NT2/D1 (cell line): ENCODE measurements at regions not wholly inside any gene's neighbourhood (a gene's known extent, or its start where the extent isn't known, plus 50 kb on each side); places are given as distances from the start of the nearest gene placed in this dataset.

Source experiments
- DNase-seq: peaks from one replicate; pipeline ENCODE4 v3.0.0-alpha.2; 2011; ENCODE audit warnings: low read depth, low spot score
- H3K27me3 ChIP-seq: 2 replicates; pipeline ENCODE4 v1.6.0; 2011; ENCODE audit warnings: mild to moderate bottlenecking; ENCODE audit not compliant: insufficient read length, insufficient read depth
- H3K36me3 ChIP-seq: 2 replicates; pipeline ENCODE4 v1.6.1; 2011; ENCODE audit warnings: mild to moderate bottlenecking, low read length, mixed read lengths; ENCODE audit not compliant: insufficient read depth, insufficient read length
- H3K4me1 ChIP-seq: 2 replicates; pipeline ENCODE4 v1.5.1; 2011; ENCODE audit not compliant: insufficient read depth, insufficient read length
- H3K4me3 ChIP-seq: 2 replicates; pipeline ENCODE4 v1.5.1; 2011; ENCODE audit warnings: low read depth; ENCODE audit not compliant: insufficient read length
- H3K9ac ChIP-seq: 2 replicates; pipeline ENCODE4 v1.6.0; 2011; ENCODE audit warnings: low read depth; ENCODE audit not compliant: insufficient read length
- H3K9me3 ChIP-seq: 2 replicates; pipeline ENCODE4 v1.5.1; 2011; ENCODE audit warnings: mild to moderate bottlenecking, low read length; ENCODE audit not compliant: insufficient read depth
- SUZ12 ChIP-seq: IDR thresholded peaks from 2 replicates; pipeline ENCODE4 v1.6.1; 2011; ENCODE audit not compliant: insufficient read length, insufficient read depth; ENCODE audit errors: extremely low read depth
- YY1 ChIP-seq: IDR thresholded peaks from 2 replicates; pipeline ENCODE4 v1.6.1; 2011; ENCODE audit not compliant: insufficient read length, insufficient read depth
- ZNF274 ChIP-seq: IDR thresholded peaks from 2 replicates; pipeline ENCODE4 v1.6.1; 2011; ENCODE audit warnings: mild to moderate bottlenecking, low read depth, low read length

GRCh38 chr18:45521777-45522176, 93.5 kb upstream of the SLC14A2 start:
- no peaks in the 10 kb centered on the region for H3K36me3 ChIP-seq
- H3K4me3 ChIP-seq: no peak overlapping the region
- no peak overlapping the region for H3K9ac ChIP-seq
- H3K27me3 ChIP-seq: no peaks in the 10 kb centered on the region
- no peak for DNase-seq
- TF ChIP-seq YY1 (no peak), ZNF274 (no peak), SUZ12 (no peak)
- H3K4me1 ChIP-seq: no peaks in the 10 kb centered on the region
- no peaks in the 10 kb centered on the region for H3K9me3 ChIP-seq

- Histone ChIP-seq H3K27me3 (no peaks in the 10 kb centered on the region), H3K4me1 (no peaks in the 10 kb centered on the region), H3K9me3 (no peaks in the 10 kb centered on the region), H3K9ac (no peak overlapping the region), H3K36me3 (no peaks in the 10 kb centered on the region), H3K4me3 (no peak overlapping the region)
- TF ChIP-seq YY1: no peak
- TF ChIP-seq SUZ12: no peak
- no peak for TF ChIP-seq ZNF274
- DNase-seq: no peak
Measured at GRCh38 chr18:45522371-45522770, 92.9 kb upstream of the SLC14A2 start.

GRCh38 chr18:45525301-45525700, 90.0 kb upstream of the SLC14A2 start:
- no peaks in the 10 kb centered on the region for H3K4me1 ChIP-seq
- no peak for DNase-seq

GRCh38 chr18:45526114-45526841, 89.0 kb upstream of the SLC14A2 start:
- Histone ChIP-seq H3K36me3 (no peaks in the 10 kb centered on the region), H3K9ac (no peak overlapping the region), H3K9me3 (no peaks in the 10 kb centered on the region), H3K27me3 (no peaks in the 10 kb centered on the region), H3K4me3 (no peak overlapping the region), H3K4me1 (no peaks in the 10 kb centered on the region)
- DNase-seq: no peak
- no peak for TF ChIP-seq ZNF274
- no peak for TF ChIP-seq SUZ12
- TF ChIP-seq YY1: no peak

More at GRCh38 chr18:45525301-45525700, 90.0 kb upstream of the SLC14A2 start:
- H3K36me3 ChIP-seq: no peaks in the 10 kb centered on the region
- no peak overlapping the region for H3K9ac ChIP-seq
- no peaks in the 10 kb centered on the region for H3K27me3 ChIP-seq
- TF ChIP-seq ZNF274 (no peak), SUZ12 (no peak), YY1 (no peak)
- H3K4me3 ChIP-seq: no peak overlapping the region
- no peaks in the 10 kb centered on the region for H3K9me3 ChIP-seq

- no peaks in the 10 kb centered on the region for H3K9me3 ChIP-seq
- no peaks in the 10 kb centered on the region for H3K36me3 ChIP-seq
- H3K9ac ChIP-seq: no peak overlapping the region
- H3K4me3 ChIP-seq: no peak overlapping the region
- no peak for DNase-seq
- TF ChIP-seq ZNF274 (no peak), YY1 (no peak), SUZ12 (no peak)
- no peaks in the 10 kb centered on the region for H3K27me3 ChIP-seq
- H3K4me1 ChIP-seq: no peaks in the 10 kb centered on the region
Measured at GRCh38 chr18:45527891-45528290, 87.4 kb upstream of the SLC14A2 start.

- H3K4me3 ChIP-seq: no peak overlapping the region
- no peaks in the 10 kb centered on the region for H3K9me3 ChIP-seq
- TF ChIP-seq SUZ12 (no peak), YY1 (no peak)
- H3K36me3 ChIP-seq: no peaks in the 10 kb centered on the region
- no peaks in the 10 kb centered on the region for H3K4me1 ChIP-seq
- no peaks in the 10 kb centered on the region for H3K27me3 ChIP-seq
- H3K9ac ChIP-seq: no peak overlapping the region
- no peak for DNase-seq
Measured at GRCh38 chr18:45528712-45529336, 86.5 kb upstream of the SLC14A2 start.

- no peak for TF ChIP-seq ZNF274
- TF ChIP-seq SUZ12: no peak
- DNase-seq: no peak
- Histone ChIP-seq H3K9me3 (no peaks in the 10 kb centered on the region; the same call in 1 of the 2 replicates), H3K36me3 (no peaks in the 10 kb centered on the region), H3K4me3 (no peak overlapping the region), H3K4me1 (no peaks in the 10 kb centered on the region), H3K27me3 (no peaks in the 10 kb centered on the region), H3K9ac (no peak overlapping the region)
Measured at GRCh38 chr18:45538444-45538843, 76.8 kb upstream of the SLC14A2 start.
